NOMO-1 (cell line): ENCODE measurements at regions not wholly inside any gene's neighbourhood (a gene's known extent, or its start where the extent isn't known, plus 50 kb on each side); places are given as distances from the start of the nearest gene placed in this dataset.
"Not testable (repeated sequence)": the region's sequence is repeated elsewhere in the genome, so short reads cannot be mapped to it uniquely, and the experiment has no call there.

Experiments used
- DNase-seq, 2 experiments: peaks; one replicate each; lab custom pipeline; 2025; ENCODE audit not compliant: unreplicated experiment in 2 of 2; lab: John Stamatoyannopoulos, UW

GRCh38 chr10:45520476-45520875 lies 146.5 kb downstream of the ALOX5 start:
- DNase-seq, result no peak

DNA sequence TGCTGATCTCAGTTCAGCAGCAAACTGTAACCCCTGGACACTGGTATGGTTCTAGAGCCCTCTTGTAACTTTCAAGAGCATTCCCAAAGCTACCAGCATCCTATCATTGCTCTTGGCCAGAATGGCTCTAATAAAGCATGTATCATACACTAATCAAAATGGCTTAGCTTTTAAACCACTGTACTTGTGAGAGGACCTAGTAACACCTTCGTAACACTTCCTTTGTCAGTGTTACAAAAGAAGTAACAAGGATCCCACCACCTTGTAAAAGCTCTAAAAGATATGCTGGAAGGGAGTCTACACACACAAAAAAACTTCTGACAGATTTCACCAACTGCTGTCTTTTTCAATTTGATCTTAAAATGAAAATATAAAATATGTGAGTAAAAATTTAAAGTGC lies 144.7 kb downstream of the ALOX5 start:
- DNase-seq, result no peak

DNA sequence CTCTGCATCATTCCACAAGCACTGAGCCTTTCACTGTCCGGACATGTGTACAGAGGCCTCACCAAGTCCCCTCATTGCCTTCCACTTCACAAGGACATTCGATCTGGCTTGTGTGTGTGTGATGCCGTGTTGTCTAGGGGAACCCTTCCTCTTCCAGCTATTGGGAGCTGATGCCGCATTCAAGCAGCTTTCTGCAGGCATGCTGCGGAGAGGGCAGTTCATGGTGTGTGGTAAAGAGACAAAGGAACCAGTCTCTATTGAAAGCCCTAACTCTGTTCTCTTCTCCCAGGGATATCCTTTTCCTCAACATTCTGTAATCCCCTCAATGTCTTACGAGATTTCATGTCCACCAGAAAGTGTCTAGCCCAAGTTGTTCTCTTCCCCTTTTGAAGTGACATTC lies 141.6 kb downstream of the ALOX5 start:
- no peak for DNase-seq

DNA sequence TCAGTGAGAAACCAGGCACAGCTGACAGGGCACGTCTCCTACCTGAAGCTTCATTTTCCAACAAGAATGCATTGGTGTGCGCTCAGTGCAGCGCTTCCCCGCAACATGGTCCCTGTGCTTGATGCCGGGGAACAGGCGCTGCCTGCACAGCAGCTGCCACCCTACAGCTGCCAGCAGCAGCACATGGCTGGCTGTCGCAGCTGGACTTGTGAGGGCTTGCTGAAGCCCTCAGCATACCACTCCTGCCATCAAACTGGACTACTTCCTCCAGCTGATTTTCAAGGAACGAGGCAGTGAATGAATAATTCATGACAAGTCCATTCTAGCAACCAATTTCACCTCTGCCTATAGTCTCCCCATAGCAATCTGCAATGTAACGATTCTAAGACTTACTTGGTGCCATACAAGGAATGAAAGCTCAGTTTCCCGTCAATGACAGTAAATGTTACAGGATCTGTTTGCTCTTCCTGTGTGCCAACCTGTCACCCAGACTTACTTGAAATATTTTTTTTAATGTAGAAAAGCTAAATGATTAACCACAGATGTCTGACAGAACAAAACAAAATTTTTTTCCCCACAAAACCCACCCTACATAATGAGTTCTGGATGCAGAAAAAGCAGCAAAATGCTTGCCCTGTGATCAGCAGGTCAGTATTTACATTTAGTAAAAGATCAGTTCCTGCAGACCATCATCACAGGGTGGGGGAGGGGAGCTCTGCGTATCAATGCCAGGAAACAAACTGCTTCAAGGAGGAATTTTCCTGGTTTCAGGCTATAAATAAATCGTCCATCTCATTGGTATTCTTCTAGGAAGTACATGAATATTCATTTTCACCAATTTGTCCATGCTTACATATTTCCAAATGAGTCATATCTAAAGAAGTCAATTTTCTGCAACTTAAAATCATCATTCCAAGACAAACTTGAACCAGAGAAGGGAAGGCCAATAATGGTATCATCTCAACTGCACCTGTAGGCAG lies 140.6 kb downstream of the ALOX5 start:
- DNase-seq, result no peak

GRCh38 chr10:45513551-45513950 lies 139.5 kb downstream of the ALOX5 start:
- no peak for DNase-seq

- DNase-seq, result not testable (repeated sequence)
Observed at GRCh38 chr10:45511926-45512325, 137.9 kb downstream of the ALOX5 start.

DNA sequence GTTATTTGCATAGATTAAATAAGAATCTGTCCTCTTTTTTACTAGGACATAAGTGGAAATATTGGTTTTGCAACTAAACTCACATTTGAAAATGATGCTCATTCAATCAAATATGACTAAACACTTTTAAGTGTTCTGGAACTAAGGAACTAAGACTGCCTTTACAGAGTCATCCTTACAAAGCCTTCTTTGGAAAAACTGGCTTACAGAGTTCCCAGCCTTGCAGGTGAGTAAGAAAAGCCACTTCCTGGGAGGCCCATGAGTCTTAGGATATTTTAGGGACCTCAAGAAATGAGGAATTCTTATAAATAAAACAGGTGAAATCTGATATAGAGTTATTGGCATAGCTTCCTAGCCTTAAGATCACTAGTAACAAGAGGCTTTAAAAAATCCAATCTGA lies 135.5 kb downstream of the ALOX5 start:
- DNase-seq, result no peak

DNA sequence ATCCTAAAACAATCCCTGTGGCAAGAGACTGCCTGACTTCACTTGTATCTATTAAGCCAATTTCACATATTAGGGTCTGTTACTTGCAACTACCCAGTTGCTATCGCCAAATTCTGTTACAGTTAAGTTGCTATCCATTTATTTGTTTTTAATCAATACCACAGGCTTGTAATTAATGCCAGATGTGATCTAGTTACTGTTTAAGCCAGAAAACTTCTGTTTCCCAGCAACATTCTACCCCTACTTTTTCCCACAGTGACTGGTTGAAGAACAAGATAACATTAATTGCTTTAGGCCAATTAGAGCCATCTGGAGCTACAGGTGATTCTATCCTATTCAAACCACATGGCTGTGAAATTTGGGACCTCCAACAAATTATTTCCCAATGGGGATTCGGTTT lies 131.3 kb downstream of the ALOX5 start:
- no peak for DNase-seq

GRCh38 chr10:45502458-45502857 lies 128.4 kb downstream of the ALOX5 start:
- DNase-seq, result no peak

GRCh38 chr10:45501791-45502190 lies 127.8 kb downstream of the ALOX5 start:
- no peak for DNase-seq

- DNase-seq, result no peak
Observed at GRCh38 chr10:45500798-45501197, 126.8 kb downstream of the ALOX5 start.

- no peak for DNase-seq
Observed at GRCh38 chr10:45500304-45500703, 126.3 kb downstream of the ALOX5 start.

- DNase-seq, result no peak
Observed at GRCh38 chr10:45495438-45496152, 121.6 kb downstream of the ALOX5 start.
